GM12864 (cell line): ENCODE measurements at regions not wholly inside any gene's neighbourhood (a gene's known extent, or its start where the extent isn't known, plus 50 kb on each side); places are given as distances from the start of the nearest gene placed in this dataset.
"Not testable (repeated sequence)": the region's sequence is repeated elsewhere in the genome, so short reads cannot be mapped to it uniquely, and the experiment has no call there.

Source experiments
- DNase-seq: peaks from one replicate; pipeline ENCODE4 v3.0.0-alpha.2; 2011; ENCODE audit warnings: low read depth
- H3K4me3 ChIP-seq: 2 replicates; pipeline ENCODE4 v1.5.1; 2011; ENCODE audit warnings: mild to moderate bottlenecking, low read depth, low read length, control low read depth
- TF ChIP-seq, protein P1 (sequence below): IDR thresholded peaks from 2 replicates; pipeline ENCODE4 v1.5.1; 2011; ENCODE audit warnings: low read depth, mild to moderate bottlenecking, moderate library complexity, low read length, control low read depth, inconsistent platforms; ENCODE audit errors: missing control alignments

DNA sequence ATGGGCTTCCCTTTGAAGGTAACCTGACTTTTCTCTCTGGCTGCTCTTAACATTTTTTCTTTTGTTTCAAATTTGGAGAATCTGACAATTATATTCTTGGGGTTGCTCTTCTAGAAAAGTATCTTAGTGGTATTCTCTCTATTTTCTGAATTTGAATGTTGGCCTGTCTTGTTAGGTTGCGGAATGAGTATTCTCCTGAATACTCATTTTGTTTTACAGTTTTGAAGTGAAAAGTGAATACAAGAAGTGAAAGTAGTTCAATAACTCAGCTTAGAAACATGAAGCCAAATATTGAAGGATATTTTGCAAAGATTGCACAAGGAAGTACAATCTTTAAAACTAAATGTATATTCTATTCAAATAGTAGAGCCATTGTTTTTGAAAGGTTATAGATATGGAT is 120.2 kb upstream of the MAP3K4 start:
- H3K4me3 ChIP-seq, result no peak overlapping the region
- peak; percentile 10 for DNase-seq
- TF ChIP-seq, protein P1, sequence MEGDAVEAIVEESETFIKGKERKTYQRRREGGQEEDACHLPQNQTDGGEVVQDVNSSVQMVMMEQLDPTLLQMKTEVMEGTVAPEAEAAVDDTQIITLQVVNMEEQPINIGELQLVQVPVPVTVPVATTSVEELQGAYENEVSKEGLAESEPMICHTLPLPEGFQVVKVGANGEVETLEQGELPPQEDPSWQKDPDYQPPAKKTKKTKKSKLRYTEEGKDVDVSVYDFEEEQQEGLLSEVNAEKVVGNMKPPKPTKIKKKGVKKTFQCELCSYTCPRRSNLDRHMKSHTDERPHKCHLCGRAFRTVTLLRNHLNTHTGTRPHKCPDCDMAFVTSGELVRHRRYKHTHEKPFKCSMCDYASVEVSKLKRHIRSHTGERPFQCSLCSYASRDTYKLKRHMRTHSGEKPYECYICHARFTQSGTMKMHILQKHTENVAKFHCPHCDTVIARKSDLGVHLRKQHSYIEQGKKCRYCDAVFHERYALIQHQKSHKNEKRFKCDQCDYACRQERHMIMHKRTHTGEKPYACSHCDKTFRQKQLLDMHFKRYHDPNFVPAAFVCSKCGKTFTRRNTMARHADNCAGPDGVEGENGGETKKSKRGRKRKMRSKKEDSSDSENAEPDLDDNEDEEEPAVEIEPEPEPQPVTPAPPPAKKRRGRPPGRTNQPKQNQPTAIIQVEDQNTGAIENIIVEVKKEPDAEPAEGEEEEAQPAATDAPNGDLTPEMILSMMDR, result no peak

DNA sequence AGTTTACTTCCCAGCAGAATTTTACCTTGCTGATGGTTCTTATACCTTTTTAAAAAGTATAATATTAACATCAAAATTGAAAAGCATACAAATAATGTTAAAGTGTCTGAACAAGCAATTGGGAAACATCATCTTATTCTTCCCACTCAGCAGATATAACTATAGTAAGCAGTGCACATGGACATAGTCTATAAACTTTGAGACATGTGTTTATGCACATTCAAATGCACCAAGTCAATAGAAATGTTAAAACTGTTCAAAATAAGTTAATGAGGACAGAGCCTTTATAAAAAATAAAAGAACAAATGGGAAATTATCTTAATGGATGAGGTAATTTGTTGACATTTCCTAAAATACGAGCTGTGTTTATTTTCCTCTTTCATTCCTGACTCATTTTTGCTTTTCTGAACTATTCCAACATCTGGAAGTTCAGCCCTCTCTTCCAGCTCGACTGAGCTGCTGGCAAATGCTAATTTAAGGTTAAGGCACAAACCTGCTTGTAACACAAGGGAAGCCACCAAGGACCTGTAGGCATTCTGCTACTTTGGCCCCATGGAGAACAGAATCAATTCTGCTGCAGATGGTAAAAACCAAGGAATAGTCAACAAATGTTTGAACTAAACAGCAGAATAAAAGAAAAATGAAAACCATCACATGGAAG is 110.3 kb upstream of the MAP3K4 start:
- H3K4me3 ChIP-seq, result no peak overlapping the region
- DNase-seq, result no peak
- TF ChIP-seq, protein P1, result no peak

DNA sequence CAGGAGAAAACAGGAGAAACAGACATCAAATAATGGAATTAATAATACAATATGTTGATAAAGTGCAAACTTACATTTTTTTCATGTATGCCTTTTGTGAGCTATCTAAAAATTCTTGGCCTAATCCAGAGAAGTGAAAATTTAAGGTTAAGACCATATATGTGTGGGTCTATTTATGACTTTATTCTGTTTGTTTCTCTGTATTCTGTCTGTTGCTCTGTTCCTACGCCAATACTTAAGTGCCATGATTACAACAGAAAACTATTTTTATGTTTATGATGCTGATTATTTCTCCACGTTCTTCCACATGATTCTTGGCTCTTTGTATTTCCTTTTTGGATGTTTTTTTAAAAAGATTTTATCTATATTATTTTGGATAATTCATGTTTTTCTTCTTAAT is 109.6 kb upstream of the MAP3K4 start:
- DNase-seq, result no peak
- H3K4me3 ChIP-seq, result no peak overlapping the region
- TF ChIP-seq, protein P1, result no peak

DNA sequence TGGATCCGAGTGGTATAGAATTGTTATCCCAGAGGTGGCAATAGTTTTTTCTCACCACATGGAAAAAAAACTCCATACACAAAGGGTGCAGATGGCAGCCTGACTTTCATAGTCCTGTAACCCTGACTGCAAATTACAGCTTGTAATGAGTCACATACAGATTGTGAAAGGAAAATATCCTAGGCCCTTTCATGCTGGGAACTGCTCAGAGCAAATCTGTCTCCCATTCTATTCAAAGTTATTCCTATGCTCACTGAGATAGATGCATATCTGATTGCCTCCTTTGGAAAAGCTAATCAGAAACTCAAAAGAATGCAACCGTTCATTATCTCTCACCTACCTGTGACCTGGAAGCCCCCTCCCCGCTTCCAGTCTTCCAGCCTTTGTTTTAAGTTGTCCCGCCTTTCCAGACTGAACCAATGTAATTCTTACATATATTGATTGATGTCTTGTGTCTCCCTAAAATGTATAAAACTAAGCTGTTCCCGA is 108.7 kb upstream of the MAP3K4 start:
- TF ChIP-seq, protein P1, result no peak
- no peak overlapping the region for H3K4me3 ChIP-seq
- DNase-seq, result no peak

DNA sequence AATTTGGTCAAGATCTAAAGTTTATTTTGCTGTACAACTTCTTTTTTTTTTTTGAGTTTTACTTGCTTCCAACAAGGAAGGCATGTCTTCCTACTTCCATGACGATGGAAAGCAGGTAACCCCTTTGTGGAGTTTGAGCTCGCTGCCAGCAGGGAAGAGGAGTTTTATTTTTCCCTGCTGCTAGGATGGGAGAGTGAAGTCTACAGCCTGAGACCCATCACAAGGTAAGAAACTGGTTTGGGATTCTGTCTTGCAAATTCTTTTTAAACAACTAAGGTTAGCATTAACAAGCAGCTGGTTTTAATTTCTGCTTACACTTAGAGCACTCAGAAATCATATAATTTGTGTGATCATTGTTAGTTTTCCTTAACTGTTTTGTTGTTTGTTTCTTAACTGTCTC is 108.0 kb upstream of the MAP3K4 start:
- no peak for DNase-seq
- no peak overlapping the region for H3K4me3 ChIP-seq
- TF ChIP-seq, protein P1, result no peak

DNA sequence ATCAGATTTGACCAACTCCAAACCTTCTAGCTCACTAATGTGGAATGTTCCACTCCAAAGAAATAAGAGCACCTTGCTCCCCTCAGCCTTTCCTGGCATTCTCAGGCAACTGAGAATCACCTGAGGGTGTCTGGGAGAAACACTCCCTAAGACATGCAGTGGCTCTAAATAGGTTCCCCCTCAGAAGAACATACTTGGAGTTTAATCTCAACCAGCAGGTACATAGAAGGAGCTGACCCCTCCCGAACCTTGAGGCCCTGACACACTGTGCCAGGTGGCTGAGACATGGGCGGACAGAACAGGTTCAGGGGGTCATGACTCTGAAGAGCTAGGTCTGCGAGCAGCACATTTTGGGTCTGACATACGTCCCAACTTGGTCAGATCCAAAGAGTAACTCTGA is 107.6 kb upstream of the MAP3K4 start:
- no peak for DNase-seq
- TF ChIP-seq, protein P1, result no peak
- H3K4me3 ChIP-seq, result no peak overlapping the region

DNA sequence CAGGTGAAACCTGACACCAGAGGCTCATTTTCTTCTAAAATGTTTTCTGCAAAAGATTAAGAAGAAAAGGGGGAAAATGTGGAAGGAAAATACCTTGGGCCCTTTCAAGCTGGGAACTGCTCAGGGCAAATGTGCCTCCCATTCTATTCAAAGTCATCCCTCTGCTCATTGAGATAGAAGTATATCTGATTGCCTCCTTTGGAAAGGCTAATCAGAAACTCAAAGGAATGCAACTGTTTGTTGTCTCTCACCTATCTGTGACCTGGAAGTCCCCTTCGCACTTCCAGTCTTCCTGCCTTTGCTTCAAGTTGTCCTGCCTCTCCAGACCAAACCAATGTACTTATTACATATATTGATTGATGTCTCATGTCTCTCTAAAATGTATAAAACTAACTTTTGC is 102.4 kb upstream of the MAP3K4 start:
- H3K4me3 ChIP-seq, DNase-seq: not testable (repeated sequence)
